Retinal pigment epithelial cell (primary cell): ENCODE measurements at regions not wholly inside any gene's neighbourhood (a gene's known extent, or its start where the extent isn't known, plus 50 kb on each side); places are given as distances from the start of the nearest gene placed in this dataset.

ENCODE experiments used
- DNase-seq: peaks from one replicate; pipeline ENCODE4 v3.0.0-alpha.2; 2010; ENCODE audit warnings: low read depth
- H3K4me3 ChIP-seq: 2 replicates; pipeline ENCODE4 v1.5.1; 2011; ENCODE audit warnings: mild to moderate bottlenecking, low read length, control low read depth, moderate library complexity
- CTCF ChIP-seq: conservative IDR thresholded peaks from 2 replicates; pipeline ENCODE4 v1.5.1; 2011; ENCODE audit warnings: low read depth, low read length, control low read depth, inconsistent platforms

- DNase-seq = no peak
- no peak overlapping the region for H3K4me3 ChIP-seq
- no peak for TF ChIP-seq CTCF
Observed at GRCh38 chr6:98156580-98156979, 677.8 kb upstream of the POU3F2 start.

GRCh38 chr6:98179606-98180005, 654.8 kb upstream of the POU3F2 start:
- no peak overlapping the region for H3K4me3 ChIP-seq
- no peak for TF ChIP-seq CTCF
- no peak for DNase-seq

- TF ChIP-seq CTCF = no peak
- no peak for DNase-seq
- H3K4me3 ChIP-seq = no peak overlapping the region
Observed at GRCh38 chr6:98200084-98200483, 634.3 kb upstream of the POU3F2 start.

GRCh38 chr6:98203170-98203806, 631.1 kb upstream of the POU3F2 start:
- DNase-seq = peak; percentile 2
- no peak overlapping the region for H3K4me3 ChIP-seq
- no peak for TF ChIP-seq CTCF

- DNase-seq = no peak
- no peak overlapping the region for H3K4me3 ChIP-seq
- no peak for TF ChIP-seq CTCF
Observed at GRCh38 chr6:98212468-98212867, 621.9 kb upstream of the POU3F2 start.

GRCh38 chr6:98215531-98215930, 618.8 kb upstream of the POU3F2 start:
- no peak overlapping the region for H3K4me3 ChIP-seq
- DNase-seq = no peak
- no peak for TF ChIP-seq CTCF

- H3K4me3 ChIP-seq = no peak overlapping the region
- no peak for DNase-seq
- TF ChIP-seq CTCF = no peak
Observed at GRCh38 chr6:98230250-98230649, 604.1 kb upstream of the POU3F2 start.
